ENCODE measurements at regions not wholly inside any gene's neighbourhood (a gene's known extent, or its start where the extent isn't known, plus 50 kb on each side); places are given as distances from the start of the nearest gene placed in this dataset.

DNA sequence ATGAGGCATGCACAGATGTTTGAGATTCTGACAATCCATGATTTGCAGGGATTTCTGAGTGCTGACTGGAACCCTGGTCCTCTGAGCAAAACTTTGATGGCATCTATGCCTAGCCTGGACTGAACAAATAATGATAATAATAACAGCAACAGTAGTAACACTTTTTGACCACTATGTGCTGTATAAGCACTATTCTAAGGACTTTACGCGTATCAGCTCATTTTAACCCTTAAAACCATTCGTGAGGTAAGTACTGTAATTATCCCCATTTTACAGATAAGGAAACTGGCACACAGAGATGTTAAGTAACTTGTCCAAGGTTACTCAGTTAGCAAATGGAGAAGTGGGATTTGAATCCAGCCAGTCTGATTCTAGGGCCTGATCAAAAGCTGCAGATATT lies 168.4 kb downstream of the C11orf91 start:
- TF ChIP-seq, protein P1, sequence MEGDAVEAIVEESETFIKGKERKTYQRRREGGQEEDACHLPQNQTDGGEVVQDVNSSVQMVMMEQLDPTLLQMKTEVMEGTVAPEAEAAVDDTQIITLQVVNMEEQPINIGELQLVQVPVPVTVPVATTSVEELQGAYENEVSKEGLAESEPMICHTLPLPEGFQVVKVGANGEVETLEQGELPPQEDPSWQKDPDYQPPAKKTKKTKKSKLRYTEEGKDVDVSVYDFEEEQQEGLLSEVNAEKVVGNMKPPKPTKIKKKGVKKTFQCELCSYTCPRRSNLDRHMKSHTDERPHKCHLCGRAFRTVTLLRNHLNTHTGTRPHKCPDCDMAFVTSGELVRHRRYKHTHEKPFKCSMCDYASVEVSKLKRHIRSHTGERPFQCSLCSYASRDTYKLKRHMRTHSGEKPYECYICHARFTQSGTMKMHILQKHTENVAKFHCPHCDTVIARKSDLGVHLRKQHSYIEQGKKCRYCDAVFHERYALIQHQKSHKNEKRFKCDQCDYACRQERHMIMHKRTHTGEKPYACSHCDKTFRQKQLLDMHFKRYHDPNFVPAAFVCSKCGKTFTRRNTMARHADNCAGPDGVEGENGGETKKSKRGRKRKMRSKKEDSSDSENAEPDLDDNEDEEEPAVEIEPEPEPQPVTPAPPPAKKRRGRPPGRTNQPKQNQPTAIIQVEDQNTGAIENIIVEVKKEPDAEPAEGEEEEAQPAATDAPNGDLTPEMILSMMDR (IDR thresholded peaks at IDR 0.05), result no peak
- TF ChIP-seq EZH2 (IDR thresholded peaks at IDR 0.05; ENCODE audit: borderline replicate concordance, insufficient read depth, low read depth, low read length, poor library complexity, severe bottlenecking), result no peak

All from B cell (primary cell).